ENCODE measurements at regions not wholly inside any gene's neighbourhood (a gene's known extent, or its start where the extent isn't known, plus 50 kb on each side); places are given as distances from the start of the nearest gene placed in this dataset.

GRCh38 chr6:119856136-119856535 lies 506.6 kb upstream of the MAN1A1 start:
- Histone ChIP-seq H2AFZ (no peak overlapping the region), H3K27me3 (ENCODE audit: insufficient read depth) (no peaks in the 10 kb centered on the region), H3K9me2 (ENCODE audit: insufficient read depth) (no peaks in the 10 kb centered on the region), H3K4me1 (ENCODE audit: insufficient read depth) (peaks cover 8% of the 10 kb centered on the region; the same call in 1 of the 2 replicates), H3K79me2 (replicated peaks; ENCODE audit: insufficient read depth) (no peaks in the 10 kb centered on the region), H3F3A (replicated peaks; ENCODE audit: low read depth) (no peaks in the 10 kb centered on the region), H3K36me3 (ENCODE audit: insufficient read depth) (no peaks in the 10 kb centered on the region), H3K27ac (ENCODE audit: low read depth) (no peak overlapping the region), H4K20me1 (replicated peaks; ENCODE audit: insufficient read depth) (no peaks in the 10 kb centered on the region), H3K4me2 (no peak overlapping the region), H3K4me3 (no peak overlapping the region)
- no peak overlapping the region for H3K27ac Mint-ChIP-seq
- no peaks in the 10 kb centered on the region for H3K9me3 Mint-ChIP-seq
- peaks cover 5% of the 10 kb centered on the region; the same call in 2 of the 3 replicates for H3K4me1 Mint-ChIP-seq
- no peak for DNase-seq (ENCODE audit: low spot score)
- TF ChIP-seq, protein P1, sequence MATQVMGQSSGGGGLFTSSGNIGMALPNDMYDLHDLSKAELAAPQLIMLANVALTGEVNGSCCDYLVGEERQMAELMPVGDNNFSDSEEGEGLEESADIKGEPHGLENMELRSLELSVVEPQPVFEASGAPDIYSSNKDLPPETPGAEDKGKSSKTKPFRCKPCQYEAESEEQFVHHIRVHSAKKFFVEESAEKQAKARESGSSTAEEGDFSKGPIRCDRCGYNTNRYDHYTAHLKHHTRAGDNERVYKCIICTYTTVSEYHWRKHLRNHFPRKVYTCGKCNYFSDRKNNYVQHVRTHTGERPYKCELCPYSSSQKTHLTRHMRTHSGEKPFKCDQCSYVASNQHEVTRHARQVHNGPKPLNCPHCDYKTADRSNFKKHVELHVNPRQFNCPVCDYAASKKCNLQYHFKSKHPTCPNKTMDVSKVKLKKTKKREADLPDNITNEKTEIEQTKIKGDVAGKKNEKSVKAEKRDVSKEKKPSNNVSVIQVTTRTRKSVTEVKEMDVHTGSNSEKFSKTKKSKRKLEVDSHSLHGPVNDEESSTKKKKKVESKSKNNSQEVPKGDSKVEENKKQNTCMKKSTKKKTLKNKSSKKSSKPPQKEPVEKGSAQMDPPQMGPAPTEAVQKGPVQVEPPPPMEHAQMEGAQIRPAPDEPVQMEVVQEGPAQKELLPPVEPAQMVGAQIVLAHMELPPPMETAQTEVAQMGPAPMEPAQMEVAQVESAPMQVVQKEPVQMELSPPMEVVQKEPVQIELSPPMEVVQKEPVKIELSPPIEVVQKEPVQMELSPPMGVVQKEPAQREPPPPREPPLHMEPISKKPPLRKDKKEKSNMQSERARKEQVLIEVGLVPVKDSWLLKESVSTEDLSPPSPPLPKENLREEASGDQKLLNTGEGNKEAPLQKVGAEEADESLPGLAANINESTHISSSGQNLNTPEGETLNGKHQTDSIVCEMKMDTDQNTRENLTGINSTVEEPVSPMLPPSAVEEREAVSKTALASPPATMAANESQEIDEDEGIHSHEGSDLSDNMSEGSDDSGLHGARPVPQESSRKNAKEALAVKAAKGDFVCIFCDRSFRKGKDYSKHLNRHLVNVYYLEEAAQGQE (IDR thresholded peaks at IDR 0.05; ENCODE audit: unreplicated experiment) = no peak
- H3K36me3 Mint-ChIP-seq (ENCODE audit: low read depth) = no peaks in the 10 kb centered on the region
- H3K27me3 Mint-ChIP-seq (ENCODE audit: insufficient read depth, low read depth, poor library complexity) = no peaks in the 10 kb centered on the region
- ATAC-seq = no peak
- no peak overlapping the region for H3K4me3 Mint-ChIP-seq

- H3K4me3 Mint-ChIP-seq = no peak overlapping the region
- Histone ChIP-seq H3K4me3 (no peak overlapping the region), H2AFZ (no peak overlapping the region), H3K9me2 (ENCODE audit: insufficient read depth) (no peaks in the 10 kb centered on the region), H3K27me3 (ENCODE audit: insufficient read depth) (no peaks in the 10 kb centered on the region), H3F3A (replicated peaks; ENCODE audit: low read depth) (no peaks in the 10 kb centered on the region), H3K36me3 (ENCODE audit: insufficient read depth) (no peaks in the 10 kb centered on the region), H3K4me2 (no peak overlapping the region), H3K79me2 (replicated peaks; ENCODE audit: insufficient read depth) (no peaks in the 10 kb centered on the region), H3K27ac (ENCODE audit: low read depth) (no peak overlapping the region), H3K4me1 (ENCODE audit: insufficient read depth) (no peaks in the 10 kb centered on the region), H4K20me1 (replicated peaks; ENCODE audit: insufficient read depth) (no peaks in the 10 kb centered on the region)
- no peak overlapping the region for H3K27ac Mint-ChIP-seq
- no peak for TF ChIP-seq EZH2 (IDR thresholded peaks at IDR 0.05; ENCODE audit: low read depth, unreplicated experiment)
- DNase-seq (ENCODE audit: low spot score) (no peak), ATAC-seq (no peak)
- no peaks in the 10 kb centered on the region for H3K36me3 Mint-ChIP-seq (ENCODE audit: low read depth)
- no peaks in the 10 kb centered on the region for H3K4me1 Mint-ChIP-seq
- H3K27me3 Mint-ChIP-seq (ENCODE audit: insufficient read depth, low read depth, poor library complexity) = peaks cover 1% of the 10 kb centered on the region
- no peaks in the 10 kb centered on the region for H3K9me3 Mint-ChIP-seq
These were observed 499.1 kb upstream of the MAN1A1 start for GRCh38 chr6:119848696-119849095.

DNA sequence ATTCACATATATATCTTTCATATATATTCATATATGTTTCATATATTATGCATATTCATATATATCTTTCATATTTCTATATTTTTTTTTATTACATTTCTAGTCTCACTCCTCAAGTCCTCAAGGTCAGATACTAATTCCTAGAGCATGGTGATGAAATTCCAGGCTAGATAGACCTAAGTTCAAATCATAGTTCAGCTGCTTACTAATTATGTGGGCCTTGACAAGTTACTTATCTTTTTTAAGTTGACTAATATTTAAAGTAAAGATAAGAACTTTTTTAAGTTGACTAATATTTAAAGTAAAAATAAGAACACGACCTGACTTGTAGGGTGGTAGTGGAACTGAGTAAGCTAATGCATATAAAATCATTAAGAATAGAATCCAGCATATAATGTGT lies 495.6 kb upstream of the MAN1A1 start:
- Mint-ChIP-seq H3K27ac (no peak overlapping the region), H3K4me3 (no peak overlapping the region)
- ATAC-seq = no peak
- TF ChIP-seq, protein P1 (IDR thresholded peaks at IDR 0.05; ENCODE audit: unreplicated experiment) = no peak

More for the DNA sequence above, 495.6 kb upstream of the MAN1A1 start:
- Mint-ChIP-seq H3K27me3 (ENCODE audit: insufficient read depth, low read depth, poor library complexity) (peaks cover 1% of the 10 kb centered on the region), H3K36me3 (ENCODE audit: low read depth) (no peaks in the 10 kb centered on the region), H3K4me1 (no peaks in the 10 kb centered on the region), H3K9me3 (no peaks in the 10 kb centered on the region; the same call in 2 of the 3 replicates)
- no peaks in the 10 kb centered on the region for H3K4me1 ChIP-seq (ENCODE audit: insufficient read depth)
- no peaks in the 10 kb centered on the region for H3K27me3 ChIP-seq (ENCODE audit: insufficient read depth)
- H3K36me3 ChIP-seq (ENCODE audit: insufficient read depth) = no peaks in the 10 kb centered on the region
- no peak for DNase-seq (ENCODE audit: low spot score)
- H3K27ac ChIP-seq (ENCODE audit: low read depth) = no peak overlapping the region
- no peaks in the 10 kb centered on the region for H4K20me1 ChIP-seq (replicated peaks; ENCODE audit: insufficient read depth)
- no peaks in the 10 kb centered on the region; the same call in 1 of the 2 replicates for H3K9me2 ChIP-seq (ENCODE audit: insufficient read depth)
- H3K4me2 ChIP-seq = no peak overlapping the region
- H3K79me2 ChIP-seq (replicated peaks; ENCODE audit: insufficient read depth) = no peaks in the 10 kb centered on the region
- H2AFZ ChIP-seq = no peak overlapping the region
- no peaks in the 10 kb centered on the region for H3F3A ChIP-seq (replicated peaks; ENCODE audit: low read depth)
- H3K4me3 ChIP-seq = no peak overlapping the region
